NOMO-1 treated with dmso at 0.1 percent for 144 hours (cell line): ENCODE measurements at regions not wholly inside any gene's neighbourhood (a gene's known extent, or its start where the extent isn't known, plus 50 kb on each side); places are given as distances from the start of the nearest gene placed in this dataset.

Experiments
- DNase-seq: peaks from one replicate; lab custom pipeline; 2025; ENCODE audit not compliant: unreplicated experiment; lab: John Stamatoyannopoulos, UW

DNA sequence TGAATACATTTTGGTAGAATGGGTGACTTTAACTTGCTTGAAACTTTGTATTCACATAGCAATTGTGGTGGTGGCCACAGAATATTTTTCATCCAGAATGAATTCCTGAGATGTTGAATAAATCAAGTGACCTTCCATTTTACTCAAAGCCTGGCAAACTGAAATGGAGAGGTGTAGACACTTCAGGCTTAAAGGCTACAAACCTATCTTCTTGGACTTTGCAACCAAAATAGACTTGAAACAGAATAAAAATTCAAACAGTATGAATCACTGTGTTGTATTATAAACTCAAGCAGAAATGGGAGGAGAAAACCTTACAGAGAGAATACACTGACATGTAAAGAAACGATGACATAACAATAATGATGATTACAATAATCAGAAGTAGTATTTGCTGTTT lies 371.6 kb downstream of the BCKDHB start:
- DNase-seq, result no peak

GRCh38 chr6:80477591-80477990 lies 371.1 kb downstream of the BCKDHB start:
- DNase-seq, result no peak

GRCh38 chr6:80472271-80472670 lies 365.8 kb downstream of the BCKDHB start:
- DNase-seq, result no peak

- DNase-seq, result no peak
Measured at GRCh38 chr6:80469977-80470376, 363.5 kb downstream of the BCKDHB start.

DNA sequence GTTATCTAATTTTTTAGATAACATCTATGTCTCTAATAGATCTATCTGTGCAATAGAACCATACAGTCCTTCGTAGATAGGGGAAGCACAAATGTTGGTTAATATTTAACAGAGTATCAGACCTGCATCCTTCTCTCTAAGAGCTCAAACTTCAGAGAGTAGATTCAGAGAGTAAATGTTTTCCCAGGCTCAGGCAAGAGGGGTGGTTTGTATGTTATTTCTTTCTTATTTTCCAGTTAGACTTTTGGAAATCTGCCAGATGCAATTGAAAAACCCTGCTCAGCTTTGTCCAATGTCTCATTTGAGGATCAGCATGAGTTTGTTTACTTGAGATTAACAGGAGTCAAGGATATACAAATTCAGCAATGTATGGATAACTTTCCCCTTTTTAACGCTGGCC lies 361.9 kb downstream of the BCKDHB start:
- no peak for DNase-seq

DNA sequence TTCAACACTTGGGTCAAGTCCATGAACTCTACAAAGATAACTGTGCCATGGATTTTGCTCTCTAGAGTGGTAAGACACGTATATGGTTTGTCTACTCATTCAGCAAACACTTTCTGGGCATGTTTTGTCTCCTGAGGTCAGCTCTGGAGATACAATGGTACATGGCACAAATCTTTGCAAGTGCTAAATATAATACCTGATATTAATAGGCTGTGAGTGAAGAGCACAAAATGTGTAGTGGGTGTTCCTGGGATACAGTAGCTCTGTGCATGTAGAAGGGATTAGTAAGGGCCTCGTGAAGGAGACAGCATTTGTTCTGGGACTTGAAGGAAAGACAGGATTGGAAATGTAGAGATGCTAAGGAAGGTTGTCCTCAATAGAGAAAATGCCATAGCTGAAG lies 360.9 kb downstream of the BCKDHB start:
- DNase-seq, result no peak

GRCh38 chr6:80466981-80467380 lies 360.5 kb downstream of the BCKDHB start:
- DNase-seq, result no peak

DNA sequence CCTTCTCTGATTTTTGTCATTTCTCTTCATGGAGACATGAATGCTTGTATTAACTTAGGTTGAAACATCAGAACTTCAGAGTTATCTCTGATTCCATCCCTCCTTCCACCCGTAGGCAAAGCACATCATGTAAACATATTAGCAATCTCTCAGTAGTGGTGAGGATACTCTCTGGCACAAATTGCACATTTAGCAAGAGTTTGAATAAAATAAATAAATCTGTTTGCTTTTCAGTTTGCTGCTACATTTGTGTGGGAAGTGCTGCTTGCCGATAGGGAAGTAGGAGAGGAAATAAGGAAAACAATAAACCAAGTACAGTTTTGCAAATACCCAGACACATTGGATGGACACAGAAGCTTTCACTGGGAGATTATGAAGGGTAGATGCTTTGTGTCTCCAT lies 359.0 kb downstream of the BCKDHB start:
- DNase-seq, result no peak

DNA sequence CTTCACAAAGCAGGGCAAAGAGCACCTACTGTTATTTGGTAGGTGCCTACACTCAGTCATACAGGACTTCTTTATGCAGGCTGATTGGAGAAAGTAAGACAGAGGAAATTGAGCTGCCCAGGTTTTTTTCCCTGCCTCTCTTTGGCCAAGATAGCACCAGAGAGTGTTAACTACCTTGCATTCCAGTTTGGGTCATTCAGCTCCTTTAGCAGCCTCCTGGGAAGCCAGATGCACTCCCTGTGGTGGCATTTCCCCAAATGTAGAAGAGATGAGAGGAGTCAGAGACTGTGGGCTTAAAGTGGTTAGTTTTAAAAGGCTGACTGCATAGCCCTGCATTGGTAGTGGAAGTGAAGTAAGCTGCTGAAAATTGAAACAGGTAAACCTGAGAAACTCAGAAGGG lies 358.4 kb downstream of the BCKDHB start:
- no peak for DNase-seq

DNA sequence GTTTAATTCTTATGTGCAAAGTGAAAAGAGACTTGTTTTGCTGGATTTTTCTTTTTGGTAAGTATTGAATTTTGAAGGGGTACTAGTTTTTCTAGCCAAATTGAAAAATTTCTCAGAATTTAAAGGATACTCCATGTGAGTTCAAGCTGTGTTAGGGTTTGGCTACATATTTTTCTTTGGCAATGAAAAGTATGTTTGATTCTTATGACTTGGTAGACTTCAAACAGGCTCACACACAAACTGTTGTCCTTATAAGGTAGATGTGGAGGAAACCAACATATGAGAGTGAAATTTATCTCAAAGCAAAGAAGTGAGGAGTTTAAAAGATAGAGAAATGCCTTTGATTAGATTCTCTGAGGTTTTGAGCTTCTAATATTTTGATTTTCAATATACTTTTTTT lies 356.7 kb downstream of the BCKDHB start:
- no peak for DNase-seq

GRCh38 chr6:80460257-80460865 lies 353.9 kb downstream of the BCKDHB start:
- DNase-seq, result no peak

GRCh38 chr6:80457439-80457933 lies 351.0 kb downstream of the BCKDHB start:
- no peak for DNase-seq

DNA sequence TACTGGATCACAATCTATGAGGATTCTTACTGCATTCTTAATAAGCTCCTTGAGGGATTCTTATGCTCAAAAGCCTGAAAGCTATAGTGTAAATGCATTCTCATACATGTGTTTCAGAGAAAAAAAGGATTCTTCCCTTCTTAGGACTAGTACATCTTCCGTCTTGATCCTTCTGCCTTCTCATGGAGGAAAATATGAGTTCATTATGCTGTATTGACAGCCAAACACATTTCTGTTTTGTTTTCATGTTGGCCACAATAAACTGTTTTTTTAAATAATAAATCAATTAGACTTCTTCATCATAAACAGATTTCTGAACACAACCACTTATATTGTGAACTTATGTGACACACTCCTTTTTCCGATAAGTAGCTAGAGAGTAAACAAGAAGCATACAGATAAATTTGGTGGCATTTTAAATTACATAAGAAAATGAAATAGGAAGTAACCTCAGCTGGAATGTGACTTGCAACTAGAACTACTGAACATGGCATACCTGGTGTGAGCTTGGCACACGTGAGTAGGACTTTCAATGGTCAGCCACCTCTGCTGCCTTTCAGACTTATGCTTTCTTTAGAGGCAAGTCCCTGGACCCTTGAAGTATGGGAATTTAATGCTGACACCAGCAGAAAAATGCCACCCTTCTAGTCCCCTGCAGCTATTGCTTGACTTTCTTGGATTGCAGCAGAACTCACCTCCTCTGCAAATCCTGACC lies 350.4 kb downstream of the BCKDHB start:
- no peak for DNase-seq

GRCh38 chr6:80454661-80455365 lies 348.3 kb downstream of the BCKDHB start:
- no peak for DNase-seq

- DNase-seq, result no peak
Measured at GRCh38 chr6:80454197-80454596, 347.7 kb downstream of the BCKDHB start.

GRCh38 chr6:80449726-80450125 lies 343.3 kb downstream of the BCKDHB start:
- DNase-seq, result no peak

DNA sequence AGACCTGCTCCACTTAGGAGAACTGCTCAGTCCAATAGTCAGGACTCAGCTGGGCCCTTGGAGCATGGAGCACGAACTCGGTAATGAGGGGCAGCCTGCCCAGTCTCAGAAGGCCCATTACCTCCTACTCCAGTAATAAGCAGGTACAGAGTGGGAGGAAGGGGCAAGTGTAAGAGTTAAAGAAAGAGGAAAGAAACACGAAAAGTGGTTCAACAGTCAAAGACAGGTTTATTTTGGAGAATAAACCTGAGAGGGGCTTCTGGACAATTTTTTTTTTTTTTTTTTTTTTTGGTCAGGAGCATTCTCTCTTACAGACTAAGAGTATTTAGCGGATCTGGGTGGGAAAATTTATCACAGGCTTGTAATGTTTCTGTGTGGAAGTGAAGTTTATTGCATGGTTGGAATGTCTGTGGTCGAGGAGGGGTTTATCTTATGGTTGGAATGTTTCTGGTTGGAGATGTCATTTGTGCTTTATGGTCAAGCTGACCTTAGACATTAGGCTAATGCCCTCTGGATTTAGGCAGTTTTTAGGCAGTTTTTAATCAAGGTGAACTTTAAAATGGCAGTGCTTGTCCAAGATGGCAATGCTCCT lies 340.1 kb downstream of the BCKDHB start:
- DNase-seq, result no peak

DNA sequence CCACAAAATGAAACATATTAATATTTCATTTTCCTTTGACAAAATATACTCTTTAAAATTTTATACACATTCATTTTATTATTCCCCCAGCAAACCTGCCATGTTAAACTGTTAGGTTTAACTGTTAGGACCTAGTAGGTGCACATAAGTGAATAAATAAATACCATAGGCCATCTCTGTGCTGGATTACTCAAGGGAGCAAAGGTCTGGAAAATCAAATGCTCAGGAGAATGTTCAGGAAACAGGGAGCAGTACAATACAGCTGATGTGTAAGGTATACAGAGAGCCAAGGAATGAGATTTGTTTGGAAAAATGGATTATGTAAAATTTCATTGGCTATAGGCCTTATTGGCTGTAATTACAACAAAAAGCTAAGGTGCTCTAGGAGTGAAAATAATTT lies 339.3 kb downstream of the BCKDHB start:
- DNase-seq, result no peak

GRCh38 chr6:80442366-80442765 lies 335.9 kb downstream of the BCKDHB start:
- no peak for DNase-seq

DNA sequence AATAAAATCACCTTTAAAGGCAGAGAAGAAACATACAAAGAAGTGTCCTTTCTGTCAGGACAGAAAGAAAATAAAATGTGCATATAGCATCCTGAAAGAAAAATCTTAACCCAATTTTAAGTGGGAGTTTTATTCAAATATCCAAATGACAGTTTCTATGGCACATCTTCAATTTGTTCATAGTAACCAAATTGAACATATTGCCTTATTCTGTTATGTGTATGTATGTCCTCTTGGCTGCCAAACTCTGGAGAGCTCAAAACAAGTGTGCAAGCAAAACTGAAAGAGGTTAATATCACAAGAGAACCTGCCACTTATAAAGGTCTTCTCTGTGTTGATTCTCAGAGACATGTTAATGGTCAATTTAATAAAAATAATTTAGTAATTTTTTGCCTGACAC lies 334.7 kb downstream of the BCKDHB start:
- DNase-seq, result no peak

- no peak for DNase-seq
Measured at GRCh38 chr6:80440496-80441115, 334.1 kb downstream of the BCKDHB start.
